ENCODE measurements at regions not wholly inside any gene's neighbourhood (a gene's known extent, or its start where the extent isn't known, plus 50 kb on each side); places are given as distances from the start of the nearest gene placed in this dataset.

DNA sequence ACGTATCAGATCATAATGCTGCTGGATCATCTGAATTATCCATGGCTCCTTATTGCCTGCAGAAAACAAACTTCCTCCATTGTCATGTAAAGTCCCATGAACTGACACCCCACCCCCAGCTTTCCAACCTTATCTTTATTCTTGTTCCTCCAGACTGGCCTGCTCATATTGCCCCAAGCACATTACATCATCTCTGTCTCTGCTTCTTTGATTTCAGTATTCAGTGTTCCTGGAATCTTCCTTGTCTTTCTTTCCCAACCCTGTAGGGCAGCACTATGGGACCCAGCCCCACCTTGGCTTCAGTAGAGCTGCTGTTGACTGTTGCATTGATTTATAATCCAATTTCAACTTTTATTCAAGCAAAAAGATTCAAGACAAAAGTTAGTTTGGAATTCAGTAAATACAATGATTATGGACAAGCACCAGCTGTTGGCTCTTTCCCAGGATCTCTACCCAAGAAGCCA, 187.5 kb upstream of the ECI2 start (continued):
- TF ChIP-seq, protein P1, sequence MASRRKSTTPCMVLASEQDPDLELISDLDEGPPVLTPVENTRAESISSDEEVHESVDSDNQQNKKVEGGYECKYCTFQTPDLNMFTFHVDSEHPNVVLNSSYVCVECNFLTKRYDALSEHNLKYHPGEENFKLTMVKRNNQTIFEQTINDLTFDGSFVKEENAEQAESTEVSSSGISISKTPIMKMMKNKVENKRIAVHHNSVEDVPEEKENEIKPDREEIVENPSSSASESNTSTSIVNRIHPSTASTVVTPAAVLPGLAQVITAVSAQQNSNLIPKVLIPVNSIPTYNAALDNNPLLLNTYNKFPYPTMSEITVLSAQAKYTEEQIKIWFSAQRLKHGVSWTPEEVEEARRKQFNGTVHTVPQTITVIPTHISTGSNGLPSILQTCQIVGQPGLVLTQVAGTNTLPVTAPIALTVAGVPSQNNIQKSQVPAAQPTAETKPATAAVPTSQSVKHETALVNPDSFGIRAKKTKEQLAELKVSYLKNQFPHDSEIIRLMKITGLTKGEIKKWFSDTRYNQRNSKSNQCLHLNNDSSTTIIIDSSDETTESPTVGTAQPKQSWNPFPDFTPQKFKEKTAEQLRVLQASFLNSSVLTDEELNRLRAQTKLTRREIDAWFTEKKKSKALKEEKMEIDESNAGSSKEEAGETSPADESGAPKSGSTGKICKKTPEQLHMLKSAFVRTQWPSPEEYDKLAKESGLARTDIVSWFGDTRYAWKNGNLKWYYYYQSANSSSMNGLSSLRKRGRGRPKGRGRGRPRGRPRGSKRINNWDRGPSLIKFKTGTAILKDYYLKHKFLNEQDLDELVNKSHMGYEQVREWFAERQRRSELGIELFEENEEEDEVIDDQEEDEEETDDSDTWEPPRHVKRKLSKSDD (conservative IDR thresholded peaks at IDR 0.05; ENCODE audit: low read length), result no peak
- no peak for TF ChIP-seq ZNF785 (CRISPR knock-in tag; IDR thresholded peaks at IDR 0.05)
- no peak for TF ChIP-seq ZNF639 (CRISPR knock-in tag; conservative IDR thresholded peaks at IDR 0.05 in 1 of 2, IDR thresholded peaks at IDR 0.05 in 1 of 2)
- TF ChIP-seq SNIP1 (IDR thresholded peaks at IDR 0.05; ENCODE audit: low read depth), result no peak
- TF ChIP-seq ID3 (CRISPR knock-in tag; IDR thresholded peaks at IDR 0.05), result no peak
- TF ChIP-seq ID3 (tag; IDR thresholded peaks at IDR 0.05), result no peak
- no peak for TF ChIP-seq IRF1 (CRISPR knock-in tag; IDR thresholded peaks at IDR 0.05; ENCODE audit: borderline replicate concordance)
- TF ChIP-seq HDAC3 (IDR thresholded peaks at IDR 0.05; ENCODE audit: borderline replicate concordance, partially characterized antibody), result peak; percentile 45
- TF ChIP-seq ZBTB17 (CRISPR knock-in tag; IDR thresholded peaks at IDR 0.05), result no peak; the same call in 1 of the 2 replicates
- no peak for TF ChIP-seq ZNF140 (CRISPR knock-in tag; IDR thresholded peaks at IDR 0.05)
- TF ChIP-seq MCM7 (IDR thresholded peaks at IDR 0.05), result no peak
- TF ChIP-seq HDAC8 (tag; IDR thresholded peaks at IDR 0.05), result no peak
- TF ChIP-seq, protein P2, sequence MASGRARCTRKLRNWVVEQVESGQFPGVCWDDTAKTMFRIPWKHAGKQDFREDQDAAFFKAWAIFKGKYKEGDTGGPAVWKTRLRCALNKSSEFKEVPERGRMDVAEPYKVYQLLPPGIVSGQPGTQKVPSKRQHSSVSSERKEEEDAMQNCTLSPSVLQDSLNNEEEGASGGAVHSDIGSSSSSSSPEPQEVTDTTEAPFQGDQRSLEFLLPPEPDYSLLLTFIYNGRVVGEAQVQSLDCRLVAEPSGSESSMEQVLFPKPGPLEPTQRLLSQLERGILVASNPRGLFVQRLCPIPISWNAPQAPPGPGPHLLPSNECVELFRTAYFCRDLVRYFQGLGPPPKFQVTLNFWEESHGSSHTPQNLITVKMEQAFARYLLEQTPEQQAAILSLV (tag; IDR thresholded peaks at IDR 0.05), result no peak; the same call in 1 of the 2 replicates
- no peak for TF ChIP-seq ZNF436 (CRISPR knock-in tag; IDR thresholded peaks at IDR 0.05)
- no peak for TF ChIP-seq KLF6 (CRISPR knock-in tag; IDR thresholded peaks at IDR 0.05; ENCODE audit: borderline replicate concordance)
- no peak for TF ChIP-seq ZBTB2 (IDR thresholded peaks at IDR 0.05)

Data from K562 (cell line).